MM.1S (cell line): ENCODE measurements at regions not wholly inside any gene's neighbourhood (a gene's known extent, or its start where the extent isn't known, plus 50 kb on each side); places are given as distances from the start of the nearest gene placed in this dataset.

Source experiments
- EZH2 ChIP-seq: fragments of 300-600 bp; sonication (generic); optimal IDR thresholded peaks from 2 replicates; pipeline ENCODE3; 2017; ENCODE audit warnings: low read depth, mild to moderate bottlenecking, antibody characterized with exemption, low read length, mixed read lengths
- TF ChIP-seq, protein P1 (sequence below): fragments of 300-600 bp; sonication (generic); IDR thresholded peaks from 2 replicates; pipeline ENCODE4 v1.5.1; 2016; ENCODE audit warnings: antibody characterized with exemption, low read length, mixed read lengths

DNA sequence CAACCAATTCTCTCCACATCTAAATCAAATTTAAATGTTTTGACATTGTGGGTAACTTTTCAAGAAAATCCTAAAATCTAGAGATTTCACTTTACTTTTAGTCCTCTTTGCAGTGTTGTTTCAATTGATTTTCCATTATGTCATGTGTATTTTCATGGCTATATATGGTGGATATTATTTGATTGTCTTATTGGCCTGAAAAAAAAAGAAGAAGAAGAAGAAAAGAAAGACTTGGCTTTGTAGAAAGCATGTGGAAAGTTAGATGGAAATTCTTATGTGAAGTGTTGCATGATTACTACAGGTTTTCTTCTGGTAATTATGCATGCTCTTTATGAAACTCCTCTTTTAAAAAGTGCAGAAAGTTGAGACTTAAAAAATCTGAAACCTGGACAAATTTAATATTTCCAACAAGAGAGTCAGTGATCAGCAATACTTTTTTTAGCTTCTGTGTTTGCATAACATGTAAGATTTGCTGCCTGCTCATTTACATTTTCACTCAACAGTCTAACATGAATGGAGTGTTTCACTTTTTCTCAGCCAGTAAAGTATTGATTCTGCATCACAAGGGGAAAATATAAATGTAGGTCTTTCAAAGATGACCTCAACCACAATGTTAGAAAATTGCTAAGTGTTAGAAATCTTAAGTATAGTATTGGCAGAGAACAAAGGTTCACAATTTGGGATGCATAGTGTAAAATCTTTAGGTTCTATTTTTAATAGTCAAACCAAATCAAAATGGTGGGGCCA, 438.7 kb downstream of the BCKDHB start:
- TF ChIP-seq, protein P1, sequence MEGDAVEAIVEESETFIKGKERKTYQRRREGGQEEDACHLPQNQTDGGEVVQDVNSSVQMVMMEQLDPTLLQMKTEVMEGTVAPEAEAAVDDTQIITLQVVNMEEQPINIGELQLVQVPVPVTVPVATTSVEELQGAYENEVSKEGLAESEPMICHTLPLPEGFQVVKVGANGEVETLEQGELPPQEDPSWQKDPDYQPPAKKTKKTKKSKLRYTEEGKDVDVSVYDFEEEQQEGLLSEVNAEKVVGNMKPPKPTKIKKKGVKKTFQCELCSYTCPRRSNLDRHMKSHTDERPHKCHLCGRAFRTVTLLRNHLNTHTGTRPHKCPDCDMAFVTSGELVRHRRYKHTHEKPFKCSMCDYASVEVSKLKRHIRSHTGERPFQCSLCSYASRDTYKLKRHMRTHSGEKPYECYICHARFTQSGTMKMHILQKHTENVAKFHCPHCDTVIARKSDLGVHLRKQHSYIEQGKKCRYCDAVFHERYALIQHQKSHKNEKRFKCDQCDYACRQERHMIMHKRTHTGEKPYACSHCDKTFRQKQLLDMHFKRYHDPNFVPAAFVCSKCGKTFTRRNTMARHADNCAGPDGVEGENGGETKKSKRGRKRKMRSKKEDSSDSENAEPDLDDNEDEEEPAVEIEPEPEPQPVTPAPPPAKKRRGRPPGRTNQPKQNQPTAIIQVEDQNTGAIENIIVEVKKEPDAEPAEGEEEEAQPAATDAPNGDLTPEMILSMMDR = no peak
- no peak for TF ChIP-seq EZH2
